ENCODE measurements at regions not wholly inside any gene's neighbourhood (a gene's known extent, or its start where the extent isn't known, plus 50 kb on each side); places are given as distances from the start of the nearest gene placed in this dataset.

- DNase-seq (ENCODE audit: low read depth in 1 of 2, low spot score in 1 of 2) = no peak
- TF ChIP-seq GABPA (IDR thresholded peaks at IDR 0.05; ENCODE audit: low read depth) (no peak), POLR2AphosphoS5 (IDR thresholded peaks at IDR 0.05; ENCODE audit: low read depth) (no peak)
- Histone ChIP-seq H3K4me3 (replicated peaks; ENCODE audit: insufficient read depth, low read length) (no peak overlapping the region), H3K27ac (replicated peaks) (no peak overlapping the region), H3K27me3 (ENCODE audit: insufficient read depth, poor library complexity, severe bottlenecking) (no peaks in the 10 kb centered on the region)
These were observed 613.4 kb downstream of the AACS start for GRCh38 chr12:125678589-125678993.

- TF ChIP-seq REST (IDR thresholded peaks at IDR 0.05; ENCODE audit: insufficient replicate concordance, low read depth) (no peak), GABPA (IDR thresholded peaks at IDR 0.05; ENCODE audit: low read depth) (no peak), CTCF (IDR thresholded peaks at IDR 0.05; ENCODE audit: insufficient read depth, low read length) (no peak), SPI1 (IDR thresholded peaks at IDR 0.05; ENCODE audit: borderline replicate concordance, low read depth) (no peak), POLR2AphosphoS5 (IDR thresholded peaks at IDR 0.05; ENCODE audit: low read depth) (no peak)
- no peaks in the 10 kb centered on the region for H3K27me3 ChIP-seq (ENCODE audit: insufficient read depth, poor library complexity, severe bottlenecking)
- no peak overlapping the region for H3K27ac ChIP-seq (replicated peaks)
- DNase-seq (ENCODE audit: low read depth in 1 of 2, low spot score in 1 of 2) = no peak
- no peak overlapping the region for H3K4me3 ChIP-seq (replicated peaks; ENCODE audit: insufficient read depth, low read length)
These were observed 618.6 kb downstream of the AACS start for GRCh38 chr12:125683748-125684381.

GRCh38 chr12:125684968-125685790 is 619.9 kb downstream of the AACS start:
- DNase-seq (ENCODE audit: low read depth in 1 of 2, low spot score in 1 of 2) = no peak
- H3K27ac ChIP-seq (replicated peaks) = no peak overlapping the region
- no peaks in the 10 kb centered on the region for H3K27me3 ChIP-seq (ENCODE audit: insufficient read depth, poor library complexity, severe bottlenecking)
- no peak for TF ChIP-seq SPI1 (IDR thresholded peaks at IDR 0.05; ENCODE audit: borderline replicate concordance, low read depth)
- TF ChIP-seq GABPA (IDR thresholded peaks at IDR 0.05; ENCODE audit: low read depth) = no peak
- TF ChIP-seq CTCF (IDR thresholded peaks at IDR 0.05; ENCODE audit: insufficient read depth, low read length) = no peak
- no peak for TF ChIP-seq POLR2AphosphoS5 (IDR thresholded peaks at IDR 0.05; ENCODE audit: low read depth)
- no peak for TF ChIP-seq REST (IDR thresholded peaks at IDR 0.05; ENCODE audit: insufficient replicate concordance, low read depth)
- H3K4me3 ChIP-seq (replicated peaks; ENCODE audit: insufficient read depth, low read length) = no peak overlapping the region

GRCh38 chr12:125685915-125686314 is 620.7 kb downstream of the AACS start:
- Histone ChIP-seq H3K4me3 (replicated peaks; ENCODE audit: insufficient read depth, low read length) (no peak overlapping the region), H3K27me3 (ENCODE audit: insufficient read depth, poor library complexity, severe bottlenecking) (no peaks in the 10 kb centered on the region), H3K27ac (replicated peaks) (no peak overlapping the region)
- DNase-seq (ENCODE audit: low read depth in 1 of 2, low spot score in 1 of 2) = no peak
- no peak for TF ChIP-seq GABPA (IDR thresholded peaks at IDR 0.05; ENCODE audit: low read depth)
- TF ChIP-seq SPI1 (IDR thresholded peaks at IDR 0.05; ENCODE audit: borderline replicate concordance, low read depth) = no peak
- TF ChIP-seq CTCF (IDR thresholded peaks at IDR 0.05; ENCODE audit: insufficient read depth, low read length) = no peak
- no peak for TF ChIP-seq POLR2AphosphoS5 (IDR thresholded peaks at IDR 0.05; ENCODE audit: low read depth)
- no peak for TF ChIP-seq REST (IDR thresholded peaks at IDR 0.05; ENCODE audit: insufficient replicate concordance, low read depth)

Measured in HL-60 (cell line).